GM23338 (cell line): ENCODE measurements at regions not wholly inside any gene's neighbourhood (a gene's known extent, or its start where the extent isn't known, plus 50 kb on each side); places are given as distances from the start of the nearest gene placed in this dataset.
A peak's percentile ranks its signal among the peaks of the same experiment; 100 is the strongest.

ENCODE experiments used
- ATAC-seq: fragments of 200-7000 bp; cut with Tn5 transposase; 3 replicates; pipeline ENCODE4 v1.9.1; 2020
- DNase-seq: peaks from one replicate; pipeline ENCODE4 v3.0.0-alpha.2; 2015; ENCODE audit warnings: low spot score
- H2AFZ ChIP-seq: fragments of 200-600 bp; sonication (generic); 2 replicates; pipeline ENCODE4 v1.8.0; 2016; ENCODE audit warnings: antibody characterized with exemption, mild to moderate bottlenecking, moderate library complexity
- H3F3A ChIP-seq: fragments of 200-600 bp; sonication (generic); replicated peaks from 2 replicates; pipeline ENCODE4 v1.8.0; 2017; ENCODE audit warnings: antibody characterized with exemption, mixed run types, low read depth
- H3K27ac ChIP-seq: fragments of 200-600 bp; sonication (generic); 2 replicates; pipeline ENCODE4 v1.6.1; 2016; ENCODE audit warnings: low read depth
- H3K27me3 ChIP-seq: fragments of 200-600 bp; sonication (generic); 2 replicates; pipeline ENCODE4 v1.8.0; 2016; ENCODE audit warnings: mild to moderate bottlenecking, mixed run types, moderate library complexity; ENCODE audit not compliant: insufficient read depth
- H3K36me3 ChIP-seq: fragments of 200-600 bp; sonication (generic); 2 replicates; pipeline ENCODE4 v1.8.0; 2016; ENCODE audit warnings: mild to moderate bottlenecking; ENCODE audit not compliant: insufficient read depth
- H3K4me1 ChIP-seq: fragments of 200-600 bp; sonication (generic); 2 replicates; pipeline ENCODE4 v1.8.0; 2016; ENCODE audit warnings: mild to moderate bottlenecking, moderate library complexity; ENCODE audit not compliant: insufficient read depth
- H3K4me2 ChIP-seq: fragments of 200-600 bp; sonication (generic); 2 replicates; pipeline ENCODE4 v1.7.1; 2017; ENCODE audit warnings: mixed run types
- H3K4me3 ChIP-seq: fragments of 200-600 bp; sonication (generic); 2 replicates; pipeline ENCODE4 v1.6.1; 2016; ENCODE audit warnings: mixed run types
- H3K79me2 ChIP-seq: fragments of 200-600 bp; sonication (generic); replicated peaks from 2 replicates; pipeline ENCODE4 v1.8.0; 2017; ENCODE audit warnings: mild to moderate bottlenecking; ENCODE audit not compliant: insufficient read depth
- H3K9me2 ChIP-seq: fragments of 200-600 bp; sonication (generic); 2 replicates; pipeline ENCODE4 v1.8.0; 2017; ENCODE audit not compliant: insufficient read depth
- H4K20me1 ChIP-seq: fragments of 200-600 bp; sonication (generic); replicated peaks from 2 replicates; pipeline ENCODE4 v1.8.0; 2017; ENCODE audit warnings: mild to moderate bottlenecking; ENCODE audit not compliant: insufficient read depth
- H3K27ac Mint-ChIP-seq: 2 replicates; pipeline ENCODE4 v1.8.0; 2020; ENCODE audit warnings: inconsistent platforms, mild to moderate bottlenecking, moderate library complexity, mixed read lengths
- H3K27me3 Mint-ChIP-seq: 3 replicates; pipeline ENCODE4 v1.8.0; 2022; ENCODE audit warnings: low read depth, mild to moderate bottlenecking, moderate library complexity, mixed read lengths, inconsistent platforms; ENCODE audit not compliant: insufficient read depth, poor library complexity
- H3K36me3 Mint-ChIP-seq: 3 replicates; pipeline ENCODE4 v1.8.0; 2021; ENCODE audit warnings: low read depth, mild to moderate bottlenecking, inconsistent platforms, moderate library complexity, mixed read lengths
- H3K4me1 Mint-ChIP-seq: 3 replicates; pipeline ENCODE4 v1.8.0; 2020; ENCODE audit warnings: mild to moderate bottlenecking, inconsistent platforms, mixed read lengths
- H3K4me3 Mint-ChIP-seq: 3 replicates; pipeline ENCODE4 v1.8.0; 2021; ENCODE audit warnings: moderate library complexity, mild to moderate bottlenecking, inconsistent platforms, mixed read lengths
- H3K9me3 Mint-ChIP-seq: 3 replicates; pipeline ENCODE4 v1.8.0; 2020; ENCODE audit warnings: moderate library complexity, mild to moderate bottlenecking, inconsistent platforms, mixed read lengths
- EZH2 ChIP-seq: fragments of 200-600 bp; sonication (generic); IDR thresholded peaks from one replicate; pipeline ENCODE4 v1.8.0; 2017; ENCODE audit warnings: antibody characterized with exemption, mild to moderate bottlenecking, low read depth; ENCODE audit not compliant: unreplicated experiment
- JUNB ChIP-seq: IDR thresholded peaks from one replicate; pipeline ENCODE4 v1.6.1; 2016; ENCODE audit warnings: antibody characterized with exemption; ENCODE audit not compliant: unreplicated experiment
- NANOG ChIP-seq: IDR thresholded peaks from 2 replicates; pipeline ENCODE4 v1.6.1; 2016; ENCODE audit warnings: antibody characterized with exemption, borderline replicate concordance
- REST ChIP-seq: IDR thresholded peaks from one replicate; pipeline ENCODE4 v1.6.1; 2018; ENCODE audit warnings: antibody characterized with exemption; ENCODE audit not compliant: unreplicated experiment
- STAT1 ChIP-seq: IDR thresholded peaks from one replicate; pipeline ENCODE4 v1.6.1; 2016; ENCODE audit warnings: antibody characterized with exemption; ENCODE audit not compliant: unreplicated experiment
- ZNF114 ChIP-seq: fragments of 250-450 bp; sonication (Bioruptor Pico); IDR thresholded peaks from 2 replicates; pipeline ENCODE4 v1.5.0; 2020; ENCODE audit warnings: mild to moderate bottlenecking, moderate library complexity
- ZNF331 ChIP-seq: fragments of 250-450 bp; sonication (Bioruptor Pico); IDR thresholded peaks from 2 replicates; pipeline ENCODE4 v1.5.0; 2020; ENCODE audit warnings: low read depth, mild to moderate bottlenecking, moderate library complexity
- ZNF462 ChIP-seq: fragments of 250-450 bp; sonication (Bioruptor Pico); IDR thresholded peaks from 2 replicates; pipeline ENCODE4 v1.5.0; 2020; ENCODE audit warnings: mild to moderate bottlenecking, moderate library complexity

GRCh38 chr5:5711592-5711991 lies 289.1 kb downstream of the ICE1 start (continued):
- no peak for TF ChIP-seq ZNF462 (CRISPR knock-in tag)
- no peak for TF ChIP-seq REST
- no peak for TF ChIP-seq ZNF331
- TF ChIP-seq JUNB, result no peak

- peak overlapping the region; percentile 74 for H2AFZ ChIP-seq
- H3K27me3 ChIP-seq, result no peaks in the 10 kb centered on the region
- H3K36me3 Mint-ChIP-seq, result no peaks in the 10 kb centered on the region; the same call in 2 of the 3 replicates
- no peak overlapping the region for H3K4me3 Mint-ChIP-seq
- no peak overlapping the region for H3K27ac Mint-ChIP-seq
- no peaks in the 10 kb centered on the region for H3K36me3 ChIP-seq
- DNase-seq (no peak), ATAC-seq (no peak)
- no peaks in the 10 kb centered on the region for H3F3A ChIP-seq
- peaks cover 2% of the 10 kb centered on the region; the same call in 2 of the 3 replicates for H3K4me1 Mint-ChIP-seq
- H3K9me3 Mint-ChIP-seq, result peaks cover 27% of the 10 kb centered on the region
- no peaks in the 10 kb centered on the region for H3K79me2 ChIP-seq
- peaks cover 5% of the 10 kb centered on the region for H3K27me3 Mint-ChIP-seq
- no peaks in the 10 kb centered on the region for H4K20me1 ChIP-seq
- no peak overlapping the region for H3K4me2 ChIP-seq
- no peak overlapping the region for H3K27ac ChIP-seq
- TF ChIP-seq ZNF114 (no peak), JUNB (no peak), NANOG (no peak), STAT1 (no peak), EZH2 (no peak)
- H3K4me1 ChIP-seq, result no peaks in the 10 kb centered on the region
- no peak overlapping the region for H3K4me3 ChIP-seq
- no peaks in the 10 kb centered on the region; the same call in 1 of the 2 replicates for H3K9me2 ChIP-seq
Observed at GRCh38 chr5:5711112-5711511, 288.6 kb downstream of the ICE1 start.
